GM04504 (cell line): ENCODE measurements at regions not wholly inside any gene's neighbourhood (a gene's known extent, or its start where the extent isn't known, plus 50 kb on each side); places are given as distances from the start of the nearest gene placed in this dataset.
"Not testable (repeated sequence)": the region's sequence is repeated elsewhere in the genome, so short reads cannot be mapped to it uniquely, and the experiment has no call there.

Source experiments
- DNase-seq: peaks from one replicate; pipeline ENCODE4 v3.0.0-alpha.2; 2012; ENCODE audit warnings: low read depth

GRCh38 chr22:48077699-48078098 lies 1315.2 kb downstream of the TBC1D22A start:
- DNase-seq, result no peak

GRCh38 chr22:48076008-48076407 lies 1313.6 kb downstream of the TBC1D22A start:
- no peak for DNase-seq

- DNase-seq, result no peak
Measured at GRCh38 chr22:48075604-48076003, 1313.2 kb downstream of the TBC1D22A start.

GRCh38 chr22:48072777-48073176 lies 1310.3 kb downstream of the TBC1D22A start:
- DNase-seq, result no peak

- DNase-seq, result no peak
Measured at GRCh38 chr22:48071828-48072227, 1309.4 kb downstream of the TBC1D22A start.

GRCh38 chr22:48071305-48071704 lies 1308.9 kb downstream of the TBC1D22A start:
- DNase-seq, result no peak

- DNase-seq, result no peak
Measured at GRCh38 chr22:48070760-48071159, 1308.3 kb downstream of the TBC1D22A start.

- no peak for DNase-seq
Measured at GRCh38 chr22:48070083-48070482, 1307.6 kb downstream of the TBC1D22A start.

GRCh38 chr22:48069256-48069655 lies 1306.8 kb downstream of the TBC1D22A start:
- no peak for DNase-seq

- DNase-seq, result no peak
Measured at GRCh38 chr22:48068323-48068885, 1306.0 kb downstream of the TBC1D22A start.

GRCh38 chr22:48065892-48066291 lies 1303.4 kb downstream of the TBC1D22A start:
- DNase-seq, result no peak

- DNase-seq, result no peak
Measured at GRCh38 chr22:48061726-48062125, 1299.3 kb downstream of the TBC1D22A start.

- no peak for DNase-seq
Measured at GRCh38 chr22:48060266-48060665, 1297.8 kb downstream of the TBC1D22A start.

- not testable (repeated sequence) for DNase-seq
Measured at GRCh38 chr22:48059521-48059920, 1297.1 kb downstream of the TBC1D22A start.

GRCh38 chr22:48057116-48057835 lies 1294.8 kb downstream of the TBC1D22A start:
- DNase-seq, result no peak

- DNase-seq, result no peak
Measured at GRCh38 chr22:48055827-48056226, 1293.4 kb downstream of the TBC1D22A start.

GRCh38 chr22:48055185-48055584 lies 1292.7 kb downstream of the TBC1D22A start:
- DNase-seq, result no peak

GRCh38 chr22:48054596-48054995 lies 1292.1 kb downstream of the TBC1D22A start:
- no peak for DNase-seq

- DNase-seq, result no peak
Measured at GRCh38 chr22:48053973-48054372, 1291.5 kb downstream of the TBC1D22A start.

GRCh38 chr22:48053486-48053885 lies 1291.0 kb downstream of the TBC1D22A start:
- DNase-seq, result no peak

- DNase-seq, result no peak
Measured at GRCh38 chr22:48052621-48052890, 1290.1 kb downstream of the TBC1D22A start.

GRCh38 chr22:48051796-48052620 lies 1289.6 kb downstream of the TBC1D22A start:
- DNase-seq, result no peak

GRCh38 chr22:48050836-48051235 lies 1288.4 kb downstream of the TBC1D22A start:
- DNase-seq, result no peak
